Osteoblast (primary cell): ENCODE measurements at regions not wholly inside any gene's neighbourhood (a gene's known extent, or its start where the extent isn't known, plus 50 kb on each side); places are given as distances from the start of the nearest gene placed in this dataset.

ENCODE experiments used
- DNase-seq: peaks from one replicate; pipeline ENCODE4 v3.0.0; 2011; ENCODE audit warnings: low spot score, mixed read lengths; ENCODE audit not compliant: insufficient read length; ENCODE audit errors: missing footprints
- H2AFZ ChIP-seq: 2 replicates; pipeline ENCODE4 v1.6.0; 2011; ENCODE audit warnings: mild to moderate bottlenecking, low read length
- H3K27ac ChIP-seq: 2 replicates; pipeline ENCODE4 v1.5.1; 2011; ENCODE audit warnings: mild to moderate bottlenecking, low read depth, low read length, moderate library complexity
- H3K27me3 ChIP-seq: 2 replicates; pipeline ENCODE4 v1.6.0; 2012; ENCODE audit warnings: mild to moderate bottlenecking, control low read depth, inconsistent platforms, low read length, moderate library complexity; ENCODE audit not compliant: insufficient read depth
- H3K36me3 ChIP-seq: 2 replicates; pipeline ENCODE4 v1.5.1; 2011; ENCODE audit warnings: mild to moderate bottlenecking, low read length, control low read depth, moderate library complexity; ENCODE audit not compliant: insufficient read depth
- H3K4me1 ChIP-seq: 2 replicates; pipeline ENCODE4 v1.5.1; 2011; ENCODE audit warnings: mild to moderate bottlenecking, low read length, control low read depth, moderate library complexity; ENCODE audit not compliant: insufficient read depth
- H3K4me2 ChIP-seq: 2 replicates; pipeline ENCODE4 v1.6.0; 2011; ENCODE audit warnings: mild to moderate bottlenecking, low read length; ENCODE audit not compliant: insufficient read depth
- H3K4me3 ChIP-seq: fragments of 200-600 bp; sonication (generic); 3 replicates; pipeline ENCODE4 v1.5.1; 2012; ENCODE audit warnings: mild to moderate bottlenecking, low read length, inconsistent platforms; ENCODE audit not compliant: insufficient read depth
- H3K79me2 ChIP-seq: 2 replicates; pipeline ENCODE4 v1.6.0; 2012; ENCODE audit warnings: mild to moderate bottlenecking, low read length, control low read depth, inconsistent platforms; ENCODE audit not compliant: insufficient read depth
- H3K9me3 ChIP-seq: 2 replicates; pipeline ENCODE4 v1.5.1; 2011; ENCODE audit warnings: low read depth, low read length, control low read depth
- H4K20me1 ChIP-seq: 2 replicates; pipeline ENCODE4 v1.6.0; 2012; ENCODE audit warnings: mild to moderate bottlenecking, low read length, control low read depth; ENCODE audit not compliant: insufficient read depth
- TF ChIP-seq, protein P1 (sequence below): IDR thresholded peaks from 2 replicates; pipeline ENCODE4 v1.5.1; 2011; ENCODE audit warnings: mild to moderate bottlenecking, low read depth, low read length, moderate library complexity; ENCODE audit errors: extremely low read depth

GRCh38 chr4:52421811-52422213 lies 237.3 kb downstream of the USP46 start:
- Histone ChIP-seq H3K4me2 (no peak overlapping the region), H3K4me3 (no peak overlapping the region), H3K36me3 (no peaks in the 10 kb centered on the region), H3K9me3 (no peaks in the 10 kb centered on the region), H3K27ac (no peak overlapping the region), H2AFZ (no peak overlapping the region), H3K4me1 (no peaks in the 10 kb centered on the region), H3K79me2 (no peaks in the 10 kb centered on the region), H3K27me3 (no peaks in the 10 kb centered on the region), H4K20me1 (no peaks in the 10 kb centered on the region)
- no peak for DNase-seq
- TF ChIP-seq, protein P1, sequence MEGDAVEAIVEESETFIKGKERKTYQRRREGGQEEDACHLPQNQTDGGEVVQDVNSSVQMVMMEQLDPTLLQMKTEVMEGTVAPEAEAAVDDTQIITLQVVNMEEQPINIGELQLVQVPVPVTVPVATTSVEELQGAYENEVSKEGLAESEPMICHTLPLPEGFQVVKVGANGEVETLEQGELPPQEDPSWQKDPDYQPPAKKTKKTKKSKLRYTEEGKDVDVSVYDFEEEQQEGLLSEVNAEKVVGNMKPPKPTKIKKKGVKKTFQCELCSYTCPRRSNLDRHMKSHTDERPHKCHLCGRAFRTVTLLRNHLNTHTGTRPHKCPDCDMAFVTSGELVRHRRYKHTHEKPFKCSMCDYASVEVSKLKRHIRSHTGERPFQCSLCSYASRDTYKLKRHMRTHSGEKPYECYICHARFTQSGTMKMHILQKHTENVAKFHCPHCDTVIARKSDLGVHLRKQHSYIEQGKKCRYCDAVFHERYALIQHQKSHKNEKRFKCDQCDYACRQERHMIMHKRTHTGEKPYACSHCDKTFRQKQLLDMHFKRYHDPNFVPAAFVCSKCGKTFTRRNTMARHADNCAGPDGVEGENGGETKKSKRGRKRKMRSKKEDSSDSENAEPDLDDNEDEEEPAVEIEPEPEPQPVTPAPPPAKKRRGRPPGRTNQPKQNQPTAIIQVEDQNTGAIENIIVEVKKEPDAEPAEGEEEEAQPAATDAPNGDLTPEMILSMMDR = no peak

- no peak overlapping the region for H3K4me3 ChIP-seq
- H3K27ac ChIP-seq = no peak overlapping the region
- H3K27me3 ChIP-seq = no peaks in the 10 kb centered on the region
- DNase-seq = no peak
- H2AFZ ChIP-seq = no peak overlapping the region
- no peaks in the 10 kb centered on the region for H4K20me1 ChIP-seq
- H3K4me1 ChIP-seq = no peaks in the 10 kb centered on the region
- H3K79me2 ChIP-seq = no peaks in the 10 kb centered on the region
- H3K9me3 ChIP-seq = no peaks in the 10 kb centered on the region
- TF ChIP-seq, protein P1 = no peak
- no peaks in the 10 kb centered on the region for H3K36me3 ChIP-seq
- H3K4me2 ChIP-seq = no peak overlapping the region
These were observed 235.1 kb downstream of the USP46 start for GRCh38 chr4:52423967-52424366.

DNA sequence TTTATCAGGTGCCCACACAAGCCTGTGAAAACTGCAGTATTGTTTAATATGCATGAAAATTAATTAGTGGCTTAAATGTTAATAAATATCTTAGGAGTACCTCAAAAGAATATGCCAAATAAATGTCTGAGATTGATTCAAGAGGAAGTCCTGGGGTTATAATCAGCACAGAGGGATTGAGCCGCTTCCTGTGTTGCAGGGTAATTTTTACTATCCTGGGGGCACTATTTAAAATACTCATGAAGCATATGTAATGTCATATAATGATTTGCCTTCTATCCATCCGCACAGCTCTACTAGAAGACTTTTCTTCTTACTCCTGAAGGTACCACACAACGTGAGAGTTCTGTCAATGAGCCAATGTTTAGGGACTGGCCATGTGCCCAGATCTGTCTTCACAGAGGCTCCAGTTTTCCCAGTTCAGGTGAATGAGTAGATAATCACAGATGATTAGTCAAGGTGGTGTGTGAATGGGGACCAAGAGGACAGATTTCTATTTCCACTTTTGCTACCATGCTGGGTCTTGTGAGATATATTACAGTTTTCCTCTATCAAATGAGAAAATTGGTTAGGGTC lies 233.3 kb downstream of the USP46 start:
- Histone ChIP-seq H3K4me3 (no peak overlapping the region), H3K27ac (no peak overlapping the region), H3K9me3 (no peaks in the 10 kb centered on the region), H3K27me3 (no peaks in the 10 kb centered on the region), H2AFZ (no peak overlapping the region), H4K20me1 (no peaks in the 10 kb centered on the region), H3K4me2 (no peak overlapping the region), H3K4me1 (no peaks in the 10 kb centered on the region), H3K36me3 (no peaks in the 10 kb centered on the region), H3K79me2 (no peaks in the 10 kb centered on the region)
- TF ChIP-seq, protein P1 = no peak
- no peak for DNase-seq

DNA sequence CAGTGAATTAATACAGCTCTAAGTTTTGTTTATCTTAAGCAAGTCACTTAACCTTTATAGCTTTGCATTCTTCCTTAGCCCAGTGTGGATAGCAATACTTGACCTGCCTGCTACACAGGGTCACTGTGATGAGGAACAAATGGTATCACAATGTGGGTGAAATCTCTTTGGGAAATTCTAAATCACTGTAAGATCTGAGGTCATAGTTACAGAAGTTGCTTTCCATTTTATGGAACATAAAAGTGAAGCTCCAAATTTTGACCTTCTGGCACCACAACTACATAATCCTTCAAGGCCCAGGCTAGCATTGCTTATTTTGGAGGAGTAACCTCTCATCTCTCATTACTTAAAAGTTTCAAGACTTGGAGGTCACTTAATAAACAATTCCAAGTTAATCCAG lies 227.7 kb downstream of the USP46 start:
- no peak overlapping the region for H2AFZ ChIP-seq
- H3K27ac ChIP-seq = no peak overlapping the region
- DNase-seq = no peak
- no peaks in the 10 kb centered on the region for H3K79me2 ChIP-seq
- H4K20me1 ChIP-seq = no peaks in the 10 kb centered on the region
- H3K9me3 ChIP-seq = no peaks in the 10 kb centered on the region
- no peaks in the 10 kb centered on the region for H3K36me3 ChIP-seq
- TF ChIP-seq, protein P1 = no peak
- no peak overlapping the region for H3K4me3 ChIP-seq
- H3K27me3 ChIP-seq = no peaks in the 10 kb centered on the region
- no peak overlapping the region for H3K4me2 ChIP-seq
- no peaks in the 10 kb centered on the region for H3K4me1 ChIP-seq
